Spleen (tissue), 11 donors: ENCODE measurements at regions not wholly inside any gene's neighbourhood (a gene's known extent, or its start where the extent isn't known, plus 50 kb on each side); places are given as distances from the start of the nearest gene placed in this dataset.

ENCODE experiments used
- DNase-seq: peaks from one replicate; pipeline ENCODE4 v3.0.0-alpha.2; 2020
- H3K27ac ChIP-seq, 8 donors: fragments of 200-600 bp; sonication (generic) in 7 of 8; 1 replicate in 4 of 8; 2 replicates in 4 of 8; pipeline versions ENCODE4 v1.5.0 to v1.8.0; 2016 to 2021; ENCODE audit warnings: inconsistent platforms in 4 of 8, mild to moderate bottlenecking in 4 of 8, moderate library complexity in 1 of 8
- H3K27me3 ChIP-seq, 7 donors: fragments of 200-600 bp; sonication (generic) in 6 of 7; replicated peaks in 1 of 7; 1 replicate in 4 of 7; 2 replicates in 3 of 7; pipeline versions ENCODE4 v1.5.0 to v1.8.0; 2016 to 2021; ENCODE audit warnings: inconsistent platforms in 3 of 7, mild to moderate bottlenecking in 1 of 7
- H3K36me3 ChIP-seq, 6 donors: fragments of 200-600 bp; sonication (generic) in 5 of 6; 1 replicate in 4 of 6; 2 replicates in 2 of 6; pipeline versions ENCODE4 v1.5.0 to v1.8.0; 2016 to 2021; ENCODE audit warnings: inconsistent platforms in 2 of 6
- H3K4me1 ChIP-seq, 6 donors: fragments of 200-600 bp; sonication (generic) in 5 of 6; 1 replicate in 3 of 6; 2 replicates in 3 of 6; pipeline versions ENCODE4 v1.5.0 to v1.8.0; 2016 to 2021; ENCODE audit warnings: inconsistent platforms in 3 of 6
- H3K4me3 ChIP-seq, 8 donors: fragments of 200-600 bp; sonication (generic) in 7 of 8; 1 replicate in 4 of 8; 2 replicates in 4 of 8; pipeline versions ENCODE4 v1.5.0 to v1.8.0; 2016 to 2021; ENCODE audit warnings: inconsistent platforms in 4 of 8, mild to moderate bottlenecking in 4 of 8, moderate library complexity in 2 of 8
- H3K9me3 ChIP-seq, 8 donors: fragments of 200-600 bp; sonication (generic) in 7 of 8; 1 replicate in 4 of 8; 2 replicates in 4 of 8; pipeline versions ENCODE4 v1.5.0 to v1.8.0; 2016 to 2021; ENCODE audit warnings: inconsistent platforms in 4 of 8
- CTCF ChIP-seq, 11 experiments: fragments of 200-600 bp in 7 of 11; fragments of 450-650 bp in 4 of 11; sonication (generic) in 4 of 11; IDR thresholded peaks in 8 of 11; conservative IDR thresholded peaks in 3 of 11; 1 replicate in 7 of 11; 2 replicates in 4 of 11; pipeline versions ENCODE4 v1.4.0 to v1.8.0; 2016 to 2021; ENCODE audit warnings: antibody characterized with exemption in 11 of 11, inconsistent platforms in 4 of 11, mild to moderate bottlenecking in 1 of 11
- POLR2A ChIP-seq, 3 donors: fragments of 450-650 bp; IDR thresholded peaks; one replicate each; pipeline ENCODE4 v1.5.1; 2017; ENCODE audit warnings: antibody characterized with exemption in 3 of 3, mild to moderate bottlenecking in 1 of 3
- POLR2AphosphoS5 ChIP-seq, 3 donors: sonication (generic); formaldehyde crosslinking; IDR thresholded peaks; one replicate each; pipeline ENCODE4 v1.5.1; 2017; ENCODE audit warnings: antibody characterized with exemption in 3 of 3
- WGBS, 5 donors: extraction: QIAGEN DNeasy Blood & Tissue Kit in 3 of 5; methylation state at CpG; one replicate each; pipeline versions ENCODE4 v1.1.5 to v1.1.7; 2013 to 2018; 5-methylcytosine and 5-hydroxymethylcytosine counted together
- intact Hi-C: fragments of 100-400 bp; cut with DNase I; formaldehyde crosslinking; loops from one replicate; pipeline ENCODE4 v1.15.0; 2023; ENCODE audit warnings: low total_unique reads
- small RNA-seq, 4 donors: library from RNA; depleted of rRNA; stranded (forward); fragments of <200 nt; gene quantifications; one replicate each; pipeline ENCODE3, GENCODE V24; 2016
- donor health status: healthy with polysubstance abuse.
- donor health status: DM: no; HTN: no; CAD: no; lungs with moderate emphysema.
- donor health status: DM: no; HTN: no; CAD: no.
- donor health status: Bipolar disorder and iron deficiency.
- donor health status: healthy.
- donor health status: DM: no; HTN: no; CAD: no.
- donor health status: DM: yes; HTN: yes; CAD: no.

DNA sequence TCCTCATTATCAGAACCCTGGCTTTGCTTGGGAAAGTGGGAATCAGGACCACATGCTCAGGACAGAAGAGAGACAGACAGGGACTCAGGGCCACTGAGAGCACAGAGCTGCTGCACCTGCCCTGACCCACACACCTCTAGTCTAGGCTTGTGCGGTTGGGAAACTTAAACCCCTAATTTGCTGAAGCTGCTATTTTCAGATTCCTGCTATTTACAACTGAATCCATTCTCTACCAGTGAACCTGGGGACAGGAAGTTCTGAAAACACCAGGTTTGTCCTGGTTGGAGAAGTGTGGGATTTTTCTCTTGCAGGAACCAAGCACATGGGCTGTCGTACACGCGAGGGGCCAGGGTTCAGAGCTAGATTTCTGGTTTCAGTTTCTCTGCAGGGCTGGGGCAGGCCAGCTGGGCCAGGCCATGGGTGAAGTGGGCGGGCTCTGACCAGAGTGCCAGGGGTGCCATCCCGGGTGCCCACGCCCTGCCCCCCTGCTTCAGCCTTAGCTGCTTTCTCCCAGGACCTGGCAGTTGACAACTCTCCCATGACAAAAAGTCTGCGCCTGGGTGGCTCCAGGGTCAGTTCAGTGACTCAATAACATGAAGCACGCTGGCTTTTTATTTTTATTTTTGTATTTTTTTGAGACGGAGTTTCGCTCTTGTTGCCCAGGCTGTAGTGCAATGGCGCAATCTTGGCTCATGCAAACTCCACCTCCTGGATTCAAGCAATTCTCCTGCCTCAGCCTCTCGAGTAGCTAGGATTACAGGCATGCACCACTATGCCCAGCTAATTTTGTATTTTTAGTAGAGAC, 51.3 kb upstream of the SLC1A4 start:
- Histone ChIP-seq H3K4me3 (peak overlapping the region in 4 of 8 donors; percentile 12 to 57 (median 22)), H3K36me3 (no peaks in the 10 kb centered on the region), H3K9me3 (no peaks in the 10 kb centered on the region), H3K4me1 (peaks cover 12 to 84% (median 59%) of the 10 kb centered on the region in 6 donors), H3K27ac (peak overlapping the region; percentile 39 to 84 (median 68)), H3K27me3 (no peaks in the 10 kb centered on the region)
- DNase-seq = peak; percentile 91
- TF ChIP-seq POLR2AphosphoS5 (IDR thresholded peaks at IDR 0.05) (peak in 2 of 3 donors; percentile 56 to 57), POLR2A (IDR thresholded peaks at IDR 0.05) (no peak)
- intact Hi-C loops = no loop called here
- 43 to 50% (median 46%) methylated on average over 10 to 13 of the region's 13 CpGs for WGBS, 5 donors

- peaks cover 12 to 84% (median 59%) of the 10 kb centered on the region in 6 donors for H3K4me1 ChIP-seq
- WGBS, 5 donors = 60 to 63% (median 62%) methylated on average over 7 of the region's 7 CpGs
- no peaks in the 10 kb centered on the region for H3K9me3 ChIP-seq
- no peaks in the 10 kb centered on the region for H3K27me3 ChIP-seq
- intact Hi-C loops = no loop called here
- no peak for DNase-seq
- H3K36me3 ChIP-seq = no peaks in the 10 kb centered on the region
- TF ChIP-seq POLR2A (IDR thresholded peaks at IDR 0.05) = no peak
- no peak for TF ChIP-seq POLR2AphosphoS5 (IDR thresholded peaks at IDR 0.05)
- TF ChIP-seq CTCF (IDR thresholded peaks at IDR 0.05 in 8 of 11, conservative IDR thresholded peaks at IDR 0.05 in 3 of 11) = no peak
- peak overlapping the region in 1 of 8 donors; percentile 57 for H3K4me3 ChIP-seq
- H3K27ac ChIP-seq = peak overlapping the region; percentile 16 to 84 (median 68)
Measured at GRCh38 chr2:64938607-64939285, 50.5 kb upstream of the SLC1A4 start.

DNA sequence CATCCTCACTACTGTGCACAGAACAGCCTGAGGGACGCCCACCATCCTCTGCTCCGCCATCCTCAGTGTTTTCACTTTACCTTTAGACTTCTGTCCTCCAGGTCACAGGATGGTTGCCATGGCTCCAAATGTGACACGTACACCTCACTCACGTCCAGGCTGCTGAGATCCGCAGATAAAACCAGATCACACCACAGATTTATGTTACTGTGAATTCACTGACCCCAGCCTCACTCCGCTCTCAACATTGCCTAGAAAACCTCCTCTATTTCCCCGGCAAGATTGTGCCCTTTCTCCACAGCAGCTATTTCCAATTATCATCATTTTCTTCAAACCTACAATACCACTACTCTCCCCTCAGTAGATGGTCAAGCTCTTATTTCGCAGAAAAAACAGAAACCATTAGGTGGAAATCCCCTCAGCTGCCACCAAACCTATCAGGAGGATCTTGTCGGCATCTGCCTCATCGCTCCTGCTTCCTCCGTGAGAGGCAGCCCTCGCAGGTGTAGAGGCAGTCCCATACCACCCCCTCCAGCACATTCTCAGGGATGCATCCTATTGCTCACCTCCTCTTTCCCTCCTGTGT, 49.8 kb upstream of the SLC1A4 start:
- DNase-seq = no peak
- intact Hi-C loops = no loop called here
- Histone ChIP-seq H3K4me3 (peak overlapping the region in 1 of 8 donors; percentile 57), H3K9me3 (no peaks in the 10 kb centered on the region), H3K4me1 (peaks cover 16 to 84% (median 59%) of the 10 kb centered on the region in 6 donors), H3K36me3 (no peaks in the 10 kb centered on the region), H3K27me3 (no peaks in the 10 kb centered on the region), H3K27ac (peak overlapping the region; percentile 29 to 84 (median 68))
- WGBS, 5 donors = 55 to 61% (median 58%) methylated on average over 12 of the region's 12 CpGs
- peak in 1 of 3 donors; percentile 27 for TF ChIP-seq POLR2AphosphoS5 (IDR thresholded peaks at IDR 0.05)
- TF ChIP-seq CTCF (IDR thresholded peaks at IDR 0.05 in 8 of 11, conservative IDR thresholded peaks at IDR 0.05 in 3 of 11) = peak in 1 of 11 experiments; percentile 15
- no peak for TF ChIP-seq POLR2A (IDR thresholded peaks at IDR 0.05)

Small RNAs in the stretch of these regions (small RNA-seq; reads per million reads assigned to genes)
- 0 reads per million in 4 donors for gene RF00019
- 0 reads per million in 4 donors for gene RN7SL211P
- gene RN7SL341P = 0 reads per million in 4 donors
